ENCODE measurements at regions not wholly inside any gene's neighbourhood (a gene's known extent, or its start where the extent isn't known, plus 50 kb on each side); places are given as distances from the start of the nearest gene placed in this dataset.

GRCh38 chr4:22048323-22048722 is 99.8 kb upstream of the KCNIP4 start:
- Mint-ChIP-seq H3K4me1 (no peaks in the 10 kb centered on the region), H3K4me3 (no peak overlapping the region), H3K27me3 (ENCODE audit: insufficient read depth) (no peaks in the 10 kb centered on the region), H3K27ac (no peak overlapping the region), H3K36me3 (ENCODE audit: low read depth) (no peaks in the 10 kb centered on the region), H3K9me3 (peaks cover 5% of the 10 kb centered on the region)
- WGBS, 2 experiments (ENCODE audit: insufficient coverage in 1 of 2, insufficient read length in 1 of 2): 62 to 75% methylated on average over 2 of the region's 2 CpGs
- no peak for TF ChIP-seq CTCF (conservative IDR thresholded peaks at IDR 0.05)
- no peak for DNase-seq
- Histone ChIP-seq H3K36me3 (ENCODE audit: control insufficient read depth, insufficient read depth, low read length) (no peaks in the 10 kb centered on the region), H3K27me3 (ENCODE audit: control insufficient read depth, insufficient read depth, low read length, poor library complexity, severe bottlenecking) (no peaks in the 10 kb centered on the region), H3K4me3 (ENCODE audit: low read length) (no peak overlapping the region), H3K9ac (ENCODE audit: extremely low read depth, low read length, poor library complexity, severe bottlenecking) (no peak overlapping the region), H3K4me1 (ENCODE audit: control insufficient read depth, insufficient read depth, low read length) (no peaks in the 10 kb centered on the region), H3K9me3 (ENCODE audit: control insufficient read depth, low read length) (no peaks in the 10 kb centered on the region), H3K27ac (ENCODE audit: low read depth, low read length) (no peak overlapping the region)

- WGBS, 2 experiments (ENCODE audit: insufficient coverage in 1 of 2, insufficient read length in 1 of 2): 93 to 96% methylated on average over 5 to 12 of the region's 12 CpGs
- no peaks in the 10 kb centered on the region for H3K36me3 Mint-ChIP-seq (ENCODE audit: low read depth)
Observed at GRCh38 chr4:22047793-22048192, 99.2 kb upstream of the KCNIP4 start.

GRCh38 chr4:22045051-22045630 is 96.6 kb upstream of the KCNIP4 start:
- no peak overlapping the region for H3K4me3 ChIP-seq (ENCODE audit: low read length)
- no peaks in the 10 kb centered on the region for H3K9me3 ChIP-seq (ENCODE audit: control insufficient read depth, low read length)
- H3K27me3 Mint-ChIP-seq (ENCODE audit: insufficient read depth): no peaks in the 10 kb centered on the region
- no peak for TF ChIP-seq CTCF (conservative IDR thresholded peaks at IDR 0.05)
- DNase-seq: no peak
- no peaks in the 10 kb centered on the region for H3K4me1 Mint-ChIP-seq
- H3K4me3 Mint-ChIP-seq: no peak overlapping the region
- H3K27me3 ChIP-seq (ENCODE audit: control insufficient read depth, insufficient read depth, low read length, poor library complexity, severe bottlenecking): no peaks in the 10 kb centered on the region
- no peak overlapping the region for H3K27ac ChIP-seq (ENCODE audit: low read depth, low read length)
- no peaks in the 10 kb centered on the region for H3K36me3 Mint-ChIP-seq (ENCODE audit: low read depth)
- H3K27ac Mint-ChIP-seq: no peak overlapping the region
- no peak overlapping the region for H3K9ac ChIP-seq (ENCODE audit: extremely low read depth, low read length, poor library complexity, severe bottlenecking)
- H3K36me3 ChIP-seq (ENCODE audit: control insufficient read depth, insufficient read depth, low read length): no peaks in the 10 kb centered on the region
- no peaks in the 10 kb centered on the region for H3K4me1 ChIP-seq (ENCODE audit: control insufficient read depth, insufficient read depth, low read length)
- peaks cover 21% of the 10 kb centered on the region for H3K9me3 Mint-ChIP-seq

More at GRCh38 chr4:22047793-22048192, 99.2 kb upstream of the KCNIP4 start:
- H3K4me1 ChIP-seq (ENCODE audit: control insufficient read depth, insufficient read depth, low read length): no peaks in the 10 kb centered on the region
- TF ChIP-seq CTCF (conservative IDR thresholded peaks at IDR 0.05): no peak
- Mint-ChIP-seq H3K27ac (no peak overlapping the region), H3K4me1 (no peaks in the 10 kb centered on the region), H3K27me3 (ENCODE audit: insufficient read depth) (no peaks in the 10 kb centered on the region), H3K9me3 (peaks cover 5% of the 10 kb centered on the region), H3K4me3 (no peak overlapping the region)
- H3K9ac ChIP-seq (ENCODE audit: extremely low read depth, low read length, poor library complexity, severe bottlenecking): no peak overlapping the region
- no peak for DNase-seq
- H3K27me3 ChIP-seq (ENCODE audit: control insufficient read depth, insufficient read depth, low read length, poor library complexity, severe bottlenecking): no peaks in the 10 kb centered on the region
- H3K27ac ChIP-seq (ENCODE audit: low read depth, low read length): no peak overlapping the region
- no peaks in the 10 kb centered on the region for H3K36me3 ChIP-seq (ENCODE audit: control insufficient read depth, insufficient read depth, low read length)
- no peaks in the 10 kb centered on the region for H3K9me3 ChIP-seq (ENCODE audit: control insufficient read depth, low read length)
- H3K4me3 ChIP-seq (ENCODE audit: low read length): no peak overlapping the region

Data from endodermal cell (in vitro differentiated cells).